ENCODE measurements at regions not wholly inside any gene's neighbourhood (a gene's known extent, or its start where the extent isn't known, plus 50 kb on each side); places are given as distances from the start of the nearest gene placed in this dataset.
"Not testable (repeated sequence)": the region's sequence is repeated elsewhere in the genome, so short reads cannot be mapped to it uniquely, and the experiment has no call there.

DNA sequence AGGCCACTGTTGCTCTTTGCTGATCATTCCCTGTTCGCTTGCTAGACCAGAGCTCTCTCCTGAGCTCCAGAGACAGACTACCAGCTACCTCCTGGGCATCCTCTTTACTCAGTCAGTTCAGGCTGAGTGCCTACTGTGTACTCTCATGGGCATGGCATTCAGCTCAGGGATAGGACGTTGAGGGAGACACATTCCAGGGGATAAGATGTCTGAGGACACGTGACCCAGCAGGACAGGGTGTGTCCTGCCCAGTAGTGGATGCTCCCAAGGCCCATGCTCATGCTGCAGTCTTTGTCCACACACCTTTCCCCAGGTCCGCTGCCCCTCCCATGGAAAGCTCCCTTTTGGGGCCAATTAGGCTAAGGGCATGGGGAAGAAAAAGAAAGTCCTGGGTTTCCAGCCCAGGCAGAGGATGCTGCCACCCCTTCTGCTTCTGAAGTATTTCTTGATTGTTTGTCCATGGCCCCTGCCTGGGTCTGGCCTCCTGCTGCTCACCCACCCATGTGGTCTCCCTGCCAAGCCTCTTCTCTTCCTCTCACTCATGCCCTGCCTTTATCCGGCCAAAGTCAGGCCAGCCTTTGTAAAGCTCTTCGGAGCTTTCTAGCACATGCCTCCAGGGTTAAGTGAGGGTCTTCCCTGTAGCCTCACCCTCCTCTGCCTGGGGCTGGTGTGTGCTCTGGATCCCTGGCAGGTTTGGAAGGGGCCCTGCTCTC lies 60.5 kb upstream of the PITX1 start:
- Histone ChIP-seq H3K27ac (no peak overlapping the region), H3K36me3 (no peaks in the 10 kb centered on the region), H3K9me3 (no peaks in the 10 kb centered on the region), H3K27me3 (no peaks in the 10 kb centered on the region), H3K4me3 (no peak overlapping the region), H3K4me1 (no peaks in the 10 kb centered on the region)
- DNase-seq = peak; percentile 52
- WGBS, 2 donors = 83 to 93% methylated on average over 6 of the region's 6 CpGs
- intact Hi-C loops (cut with DNase I) = no loop called here
- TF ChIP-seq, protein P1, sequence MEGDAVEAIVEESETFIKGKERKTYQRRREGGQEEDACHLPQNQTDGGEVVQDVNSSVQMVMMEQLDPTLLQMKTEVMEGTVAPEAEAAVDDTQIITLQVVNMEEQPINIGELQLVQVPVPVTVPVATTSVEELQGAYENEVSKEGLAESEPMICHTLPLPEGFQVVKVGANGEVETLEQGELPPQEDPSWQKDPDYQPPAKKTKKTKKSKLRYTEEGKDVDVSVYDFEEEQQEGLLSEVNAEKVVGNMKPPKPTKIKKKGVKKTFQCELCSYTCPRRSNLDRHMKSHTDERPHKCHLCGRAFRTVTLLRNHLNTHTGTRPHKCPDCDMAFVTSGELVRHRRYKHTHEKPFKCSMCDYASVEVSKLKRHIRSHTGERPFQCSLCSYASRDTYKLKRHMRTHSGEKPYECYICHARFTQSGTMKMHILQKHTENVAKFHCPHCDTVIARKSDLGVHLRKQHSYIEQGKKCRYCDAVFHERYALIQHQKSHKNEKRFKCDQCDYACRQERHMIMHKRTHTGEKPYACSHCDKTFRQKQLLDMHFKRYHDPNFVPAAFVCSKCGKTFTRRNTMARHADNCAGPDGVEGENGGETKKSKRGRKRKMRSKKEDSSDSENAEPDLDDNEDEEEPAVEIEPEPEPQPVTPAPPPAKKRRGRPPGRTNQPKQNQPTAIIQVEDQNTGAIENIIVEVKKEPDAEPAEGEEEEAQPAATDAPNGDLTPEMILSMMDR (IDR thresholded peaks at IDR 0.05) = no peak
- no peak for TF ChIP-seq POLR2A (IDR thresholded peaks at IDR 0.05)
- TF ChIP-seq EP300 (IDR thresholded peaks at IDR 0.05) = no peak

DNA sequence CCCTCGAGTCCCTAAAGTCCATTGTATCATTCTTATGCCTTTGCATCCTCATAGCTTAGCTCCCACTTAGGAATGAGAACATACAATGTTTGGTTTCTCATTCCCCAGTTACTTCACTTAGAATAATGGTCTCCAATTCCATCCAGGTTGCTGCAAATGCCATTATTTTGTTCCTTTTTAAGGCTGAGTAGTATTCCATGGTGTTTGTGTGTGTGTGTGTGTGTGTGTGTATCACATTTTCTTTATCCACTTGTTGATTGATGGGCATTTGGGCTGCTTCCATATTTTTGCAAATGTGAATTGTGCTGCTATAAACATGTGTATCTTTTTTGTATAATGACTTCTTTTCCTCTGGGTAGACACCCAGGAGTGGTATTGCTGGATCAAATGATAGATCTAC lies 59.5 kb upstream of the PITX1 start:
- H3K27me3 ChIP-seq; DNase-seq; H3K27ac ChIP-seq; H3K36me3 ChIP-seq; intact Hi-C loops (cut with DNase I); H3K9me3 ChIP-seq; H3K4me3 ChIP-seq; H3K4me1 ChIP-seq: not testable (repeated sequence)
- WGBS, 2 donors = 82 to 94% methylated on average over 1 of the region's 1 CpG

DNA sequence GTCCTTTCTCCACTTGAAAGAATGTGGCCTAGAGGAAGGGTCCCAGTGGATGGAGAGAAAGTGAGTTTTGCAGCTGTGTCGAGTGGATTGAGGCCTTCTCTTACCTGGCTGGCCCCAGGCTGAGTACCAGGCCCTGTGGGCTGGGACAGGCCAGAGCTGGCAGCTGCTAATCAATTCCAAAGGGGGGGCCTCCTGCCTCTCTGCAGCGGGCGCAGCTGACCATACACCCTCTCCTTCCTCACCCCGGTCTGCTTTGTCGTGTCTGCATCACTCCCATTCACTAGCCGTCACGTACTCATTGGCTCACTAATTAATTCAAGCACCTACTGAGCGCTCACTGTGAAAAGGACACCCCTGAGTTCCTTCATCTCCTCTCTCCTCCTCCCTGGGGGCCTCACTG lies 58.4 kb upstream of the PITX1 start:
- no peak overlapping the region for H3K4me3 ChIP-seq
- peak; percentile 35 for DNase-seq
- no peak overlapping the region for H3K27ac ChIP-seq
- no peaks in the 10 kb centered on the region for H3K9me3 ChIP-seq
- no peaks in the 10 kb centered on the region for H3K27me3 ChIP-seq
- no peak for TF ChIP-seq EP300 (IDR thresholded peaks at IDR 0.05)
- TF ChIP-seq POLR2A (IDR thresholded peaks at IDR 0.05) = no peak
- H3K4me1 ChIP-seq = peaks cover 0 to 10% (median 3%) of the 10 kb centered on the region in 4 donors
- WGBS, 2 donors = 88 to 93% methylated on average over 8 of the region's 8 CpGs
- H3K36me3 ChIP-seq = no peaks in the 10 kb centered on the region
- intact Hi-C loops (cut with DNase I) = no loop called here

DNA sequence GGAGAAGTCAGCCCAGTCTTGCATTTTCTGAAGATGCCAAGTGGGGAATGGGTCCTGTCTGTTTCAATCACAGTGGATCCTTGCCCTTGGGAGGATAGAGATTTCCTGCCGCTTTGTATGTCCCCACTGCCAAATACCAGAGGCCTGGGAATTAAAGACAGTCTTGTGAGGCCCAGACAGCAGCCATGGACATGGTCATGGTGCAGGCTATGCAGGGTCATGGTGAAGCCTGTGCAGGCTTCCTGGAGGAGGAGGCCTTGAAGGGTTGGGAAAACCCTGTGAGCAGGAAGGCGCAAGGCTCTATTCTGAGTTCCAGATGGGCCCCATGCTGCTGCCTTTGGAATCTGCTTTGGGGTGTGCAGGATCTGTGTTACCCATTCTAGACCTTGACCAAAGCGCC lies 57.3 kb upstream of the PITX1 start:
- Histone ChIP-seq H3K27ac (no peak overlapping the region), H3K9me3 (no peaks in the 10 kb centered on the region), H3K4me1 (peaks cover 0 to 10% (median 3%) of the 10 kb centered on the region in 4 donors), H3K36me3 (no peaks in the 10 kb centered on the region), H3K4me3 (no peak overlapping the region), H3K27me3 (no peaks in the 10 kb centered on the region)
- intact Hi-C loops (cut with DNase I) = no loop called here
- WGBS, 2 donors = 95 to 97% methylated on average over 3 of the region's 3 CpGs
- no peak for DNase-seq
- TF ChIP-seq EP300 (IDR thresholded peaks at IDR 0.05) (no peak), POLR2AphosphoS5 (IDR thresholded peaks at IDR 0.05) (no peak), POLR2A (IDR thresholded peaks at IDR 0.05) (no peak)
- TF ChIP-seq, protein P1 (IDR thresholded peaks at IDR 0.05) = no peak

DNA sequence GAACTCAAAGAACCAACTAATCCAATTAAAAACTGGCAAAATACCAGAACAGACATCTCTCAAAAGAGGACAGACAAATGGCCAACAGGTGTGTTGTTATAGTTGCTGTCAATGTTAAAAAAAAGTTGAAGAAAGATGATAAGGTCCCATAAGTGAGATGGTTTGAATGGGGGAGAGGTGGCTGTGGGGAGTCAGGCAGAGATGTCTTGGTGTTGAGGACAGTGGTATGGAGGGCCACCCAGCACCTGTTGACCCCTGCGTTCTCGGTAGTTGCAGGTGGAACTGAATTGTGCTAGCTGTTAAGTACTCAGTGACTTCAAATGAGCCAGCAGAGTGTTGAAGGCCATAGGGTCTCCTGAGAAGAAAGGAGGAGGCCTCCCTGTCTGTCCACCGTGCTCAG lies 55.9 kb upstream of the PITX1 start:
- TF ChIP-seq, protein P1 (IDR thresholded peaks at IDR 0.05) = no peak
- TF ChIP-seq POLR2A (IDR thresholded peaks at IDR 0.05) (no peak), POLR2AphosphoS5 (IDR thresholded peaks at IDR 0.05) (no peak), EP300 (IDR thresholded peaks at IDR 0.05) (no peak)
- no peaks in the 10 kb centered on the region for H3K9me3 ChIP-seq
- no peak overlapping the region for H3K4me3 ChIP-seq
- H3K27ac ChIP-seq = no peak overlapping the region
- no peaks in the 10 kb centered on the region for H3K36me3 ChIP-seq
- no peaks in the 10 kb centered on the region for H3K27me3 ChIP-seq
- WGBS, 2 donors = 86 to 90% methylated on average over 3 of the region's 3 CpGs
- peaks cover 0 to 10% (median 3%) of the 10 kb centered on the region in 4 donors for H3K4me1 ChIP-seq
- no peak for DNase-seq
- intact Hi-C loops (cut with DNase I) = no loop called here

DNA sequence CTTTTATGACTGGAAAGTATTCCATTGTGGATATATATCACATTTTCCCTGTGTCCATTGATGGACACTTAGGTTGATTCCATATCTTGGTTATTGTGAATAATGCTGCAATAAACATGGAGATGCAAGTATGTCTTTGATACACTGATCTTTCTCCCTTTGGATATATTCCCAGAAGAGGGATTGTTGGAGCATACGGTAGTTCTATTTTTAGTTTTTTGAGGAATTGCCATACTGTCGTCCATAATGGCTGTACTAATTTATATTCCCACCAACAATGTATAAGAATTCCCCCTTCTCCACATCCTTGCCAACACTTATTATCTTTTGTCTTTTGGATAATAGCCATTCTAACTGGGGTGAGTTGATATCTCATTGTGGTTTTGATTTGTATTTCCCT lies 54.9 kb upstream of the PITX1 start:
- whole genome bisulfite sequencing, 2 donors = 36 to 61% methylated on average over 2 of the region's 2 CpGs
- Histone ChIP-seq H3K36me3 (no peaks in the 10 kb centered on the region), H3K4me3 (no peak overlapping the region), H3K9me3 (no peaks in the 10 kb centered on the region), H3K4me1 (peaks cover 0 to 10% (median 3%) of the 10 kb centered on the region in 4 donors), H3K27ac (no peak overlapping the region), H3K27me3 (no peaks in the 10 kb centered on the region)
- intact Hi-C loops (cut with DNase I) = no loop called here
- TF ChIP-seq EP300 (IDR thresholded peaks at IDR 0.05) = no peak
- no peak for DNase-seq
